ENCODE measurements at regions not wholly inside any gene's neighbourhood (a gene's known extent, or its start where the extent isn't known, plus 50 kb on each side); places are given as distances from the start of the nearest gene placed in this dataset.

DNA sequence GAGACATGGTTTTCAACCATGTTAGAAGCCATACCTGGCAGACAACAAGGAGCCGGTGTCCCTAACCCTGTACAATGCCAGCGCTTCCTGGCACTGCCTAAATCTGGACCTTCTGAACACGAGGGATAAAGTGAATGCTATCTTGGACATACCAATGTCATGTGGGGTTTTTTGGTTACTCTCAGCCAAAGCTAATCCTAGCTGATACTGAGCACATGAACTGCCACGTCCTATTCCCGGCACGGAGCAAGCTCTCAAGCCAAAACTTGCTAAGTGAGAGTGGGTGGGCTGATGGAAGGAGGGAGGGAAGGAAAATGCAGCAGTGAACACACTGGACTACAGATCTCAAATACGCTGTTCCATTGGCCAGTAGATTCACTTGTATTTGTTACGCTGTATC lies 226.1 kb downstream of the BCOR start:
- no peaks in the 10 kb centered on the region for H3K9me3 ChIP-seq
- TF ChIP-seq, protein P1, sequence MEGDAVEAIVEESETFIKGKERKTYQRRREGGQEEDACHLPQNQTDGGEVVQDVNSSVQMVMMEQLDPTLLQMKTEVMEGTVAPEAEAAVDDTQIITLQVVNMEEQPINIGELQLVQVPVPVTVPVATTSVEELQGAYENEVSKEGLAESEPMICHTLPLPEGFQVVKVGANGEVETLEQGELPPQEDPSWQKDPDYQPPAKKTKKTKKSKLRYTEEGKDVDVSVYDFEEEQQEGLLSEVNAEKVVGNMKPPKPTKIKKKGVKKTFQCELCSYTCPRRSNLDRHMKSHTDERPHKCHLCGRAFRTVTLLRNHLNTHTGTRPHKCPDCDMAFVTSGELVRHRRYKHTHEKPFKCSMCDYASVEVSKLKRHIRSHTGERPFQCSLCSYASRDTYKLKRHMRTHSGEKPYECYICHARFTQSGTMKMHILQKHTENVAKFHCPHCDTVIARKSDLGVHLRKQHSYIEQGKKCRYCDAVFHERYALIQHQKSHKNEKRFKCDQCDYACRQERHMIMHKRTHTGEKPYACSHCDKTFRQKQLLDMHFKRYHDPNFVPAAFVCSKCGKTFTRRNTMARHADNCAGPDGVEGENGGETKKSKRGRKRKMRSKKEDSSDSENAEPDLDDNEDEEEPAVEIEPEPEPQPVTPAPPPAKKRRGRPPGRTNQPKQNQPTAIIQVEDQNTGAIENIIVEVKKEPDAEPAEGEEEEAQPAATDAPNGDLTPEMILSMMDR (IDR thresholded peaks at IDR 0.05): no peak
- H3K27me3 ChIP-seq (replicated peaks; ENCODE audit: insufficient read depth): no peaks in the 10 kb centered on the region
- no peak overlapping the region for H3K27ac ChIP-seq
- DNase-seq (ENCODE audit: low spot score): no peak
- H3K4me1 ChIP-seq (ENCODE audit: control insufficient read depth in 1 of 2, low read depth in 2 of 2): no peaks in the 10 kb centered on the region
- no peaks in the 10 kb centered on the region for H3K36me3 ChIP-seq
- no peak overlapping the region for H3K4me3 ChIP-seq
- no peak for ATAC-seq (ENCODE audit: insufficient number of reproducible peaks, low FRiP score, low read depth)

DNA sequence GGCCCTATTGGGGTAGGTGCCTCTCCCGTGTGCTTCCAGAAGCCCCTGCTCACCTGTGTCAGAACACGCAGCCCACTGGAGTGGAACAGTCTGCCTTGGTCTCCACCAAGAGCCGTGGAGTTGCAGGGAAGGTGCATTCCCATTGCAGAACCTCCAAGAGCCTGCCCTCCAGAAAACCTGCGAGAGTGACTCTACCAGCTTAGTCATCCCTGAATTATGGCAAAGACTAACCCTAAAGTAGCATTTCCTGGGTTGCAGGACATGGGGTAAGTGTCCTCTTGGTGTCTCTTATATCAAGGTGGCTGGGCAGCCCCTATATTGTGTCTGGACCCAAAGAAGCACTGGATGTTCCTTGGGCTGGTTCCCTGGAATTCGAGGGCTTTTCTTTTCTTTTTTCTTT lies 224.6 kb downstream of the BCOR start:
- Histone ChIP-seq H3K9me3 (no peaks in the 10 kb centered on the region), H3K4me3 (no peak overlapping the region), H3K27ac (no peak overlapping the region), H3K36me3 (no peaks in the 10 kb centered on the region), H3K27me3 (replicated peaks; ENCODE audit: insufficient read depth) (no peaks in the 10 kb centered on the region), H3K4me1 (ENCODE audit: control insufficient read depth in 1 of 2, low read depth in 2 of 2) (no peaks in the 10 kb centered on the region)
- DNase-seq (ENCODE audit: low spot score) (no peak), ATAC-seq (ENCODE audit: insufficient number of reproducible peaks, low FRiP score, low read depth) (no peak)
- TF ChIP-seq, protein P1 (IDR thresholded peaks at IDR 0.05): no peak

DNA sequence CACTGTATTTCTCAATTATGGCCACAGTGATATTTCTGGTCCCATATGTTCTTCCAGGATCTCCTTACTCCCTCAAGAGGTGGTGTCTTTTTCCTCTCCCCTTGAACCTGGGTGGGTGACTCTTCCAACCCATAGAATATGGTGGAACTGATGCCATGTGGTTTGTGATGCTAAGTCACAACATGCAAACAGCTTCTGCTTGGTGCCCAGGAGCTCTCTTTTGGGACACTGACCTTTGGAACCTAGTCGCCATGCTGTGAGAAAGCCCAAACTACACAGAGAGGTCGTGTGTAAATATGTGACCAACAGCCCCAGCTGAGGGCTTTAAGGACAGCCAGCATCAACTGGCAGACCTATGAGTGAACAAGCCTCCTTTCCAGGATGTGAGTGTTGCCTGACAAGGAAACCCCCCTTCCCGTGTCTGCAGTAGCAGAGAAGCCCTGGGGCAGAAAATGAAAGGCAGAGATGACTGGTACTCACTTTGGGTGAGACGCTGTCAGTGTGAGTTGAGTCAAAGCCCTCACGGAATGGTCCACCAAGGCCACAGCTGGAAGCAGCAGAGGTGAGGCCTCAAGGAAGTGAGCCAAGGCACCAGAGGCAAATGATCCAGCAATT lies 223.4 kb downstream of the BCOR start:
- Histone ChIP-seq H3K4me3 (no peak overlapping the region), H3K27ac (no peak overlapping the region), H3K36me3 (no peaks in the 10 kb centered on the region), H3K4me1 (ENCODE audit: control insufficient read depth in 1 of 2, low read depth in 2 of 2) (no peaks in the 10 kb centered on the region), H3K27me3 (replicated peaks; ENCODE audit: insufficient read depth) (no peaks in the 10 kb centered on the region), H3K9me3 (no peaks in the 10 kb centered on the region)
- no peak for ATAC-seq (ENCODE audit: insufficient number of reproducible peaks, low FRiP score, low read depth)
- TF ChIP-seq, protein P1 (IDR thresholded peaks at IDR 0.05): no peak
- DNase-seq (ENCODE audit: low spot score): no peak

DNA sequence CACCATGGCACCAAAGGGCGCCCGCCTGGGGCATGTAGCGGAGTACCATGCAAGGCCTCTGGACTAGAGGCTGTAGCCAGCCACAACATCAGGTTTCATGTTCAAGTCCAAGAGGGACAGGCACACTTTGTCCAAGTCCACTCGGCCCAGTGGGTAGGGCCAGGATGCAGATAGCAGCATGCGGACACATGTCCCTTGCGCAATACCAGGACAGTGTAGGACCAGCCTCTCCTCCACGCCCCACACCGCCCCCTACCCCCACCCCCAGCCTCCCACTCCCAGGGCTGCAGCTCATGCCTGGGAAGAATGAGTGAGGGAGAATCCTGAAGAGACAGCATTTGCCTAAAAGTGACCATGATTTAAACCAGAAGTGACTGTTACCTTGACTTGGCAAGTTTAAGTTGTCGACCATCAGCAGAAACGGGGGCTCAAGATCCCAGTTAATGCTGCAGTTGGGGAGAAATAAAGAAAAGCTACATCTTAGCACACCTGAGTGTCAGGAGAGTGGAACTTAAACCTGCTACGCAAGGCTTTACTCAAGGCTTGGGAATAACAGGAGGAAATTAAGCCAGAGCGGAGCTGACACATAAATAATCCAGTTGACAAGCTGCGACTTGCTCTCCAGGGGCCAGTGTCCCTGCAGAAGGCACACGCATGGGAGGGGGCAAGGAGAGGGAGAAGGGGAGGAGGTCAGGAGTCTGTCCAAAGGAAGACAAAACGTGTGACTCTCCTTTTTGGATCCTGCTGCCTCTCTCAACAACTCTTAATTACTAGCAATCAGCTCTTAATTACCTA lies 221.7 kb downstream of the BCOR start:
- ATAC-seq (ENCODE audit: insufficient number of reproducible peaks, low FRiP score, low read depth): no peak
- Histone ChIP-seq H3K4me1 (ENCODE audit: control insufficient read depth in 1 of 2, low read depth in 2 of 2) (no peaks in the 10 kb centered on the region), H3K27me3 (replicated peaks; ENCODE audit: insufficient read depth) (no peaks in the 10 kb centered on the region), H3K36me3 (no peaks in the 10 kb centered on the region), H3K9me3 (no peaks in the 10 kb centered on the region), H3K4me3 (no peak overlapping the region), H3K27ac (no peak overlapping the region)
- TF ChIP-seq, protein P1 (IDR thresholded peaks at IDR 0.05): no peak
- no peak for DNase-seq (ENCODE audit: low spot score)

DNA sequence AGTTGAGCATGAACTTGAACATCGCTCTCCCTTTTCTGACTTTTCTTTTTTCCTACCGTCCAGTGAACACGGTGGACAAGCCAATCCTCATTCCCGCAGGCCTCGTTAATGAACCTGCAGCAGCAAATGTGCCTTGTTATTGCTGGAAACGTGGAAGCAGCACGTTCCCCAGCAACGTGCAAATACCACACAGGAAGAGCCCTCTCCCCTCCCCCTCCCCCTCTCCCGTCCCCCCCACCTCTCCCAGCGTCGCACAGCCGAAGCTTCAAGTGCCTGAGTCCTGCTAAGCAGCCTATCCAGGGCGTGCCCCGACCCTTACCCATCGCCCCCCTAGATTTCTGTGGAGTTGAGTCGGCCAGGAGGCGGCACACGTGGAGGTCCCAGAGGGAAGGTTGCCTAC lies 219.9 kb downstream of the BCOR start:
- no peak overlapping the region for H3K27ac ChIP-seq
- no peaks in the 10 kb centered on the region for H3K36me3 ChIP-seq
- no peaks in the 10 kb centered on the region for H3K9me3 ChIP-seq
- H3K4me1 ChIP-seq (ENCODE audit: control insufficient read depth in 1 of 2, low read depth in 2 of 2): no peaks in the 10 kb centered on the region
- DNase-seq (ENCODE audit: low spot score): no peak
- no peak for ATAC-seq (ENCODE audit: insufficient number of reproducible peaks, low FRiP score, low read depth)
- no peaks in the 10 kb centered on the region for H3K27me3 ChIP-seq (replicated peaks; ENCODE audit: insufficient read depth)
- TF ChIP-seq, protein P1 (IDR thresholded peaks at IDR 0.05): no peak
- no peak overlapping the region for H3K4me3 ChIP-seq
